ENCODE measurements at regions not wholly inside any gene's neighbourhood (a gene's known extent, or its start where the extent isn't known, plus 50 kb on each side); places are given as distances from the start of the nearest gene placed in this dataset.

GRCh38 chr1:100622966-100623762, 85.2 kb downstream of the GPR88 start:
- TF ChIP-seq, protein P1, sequence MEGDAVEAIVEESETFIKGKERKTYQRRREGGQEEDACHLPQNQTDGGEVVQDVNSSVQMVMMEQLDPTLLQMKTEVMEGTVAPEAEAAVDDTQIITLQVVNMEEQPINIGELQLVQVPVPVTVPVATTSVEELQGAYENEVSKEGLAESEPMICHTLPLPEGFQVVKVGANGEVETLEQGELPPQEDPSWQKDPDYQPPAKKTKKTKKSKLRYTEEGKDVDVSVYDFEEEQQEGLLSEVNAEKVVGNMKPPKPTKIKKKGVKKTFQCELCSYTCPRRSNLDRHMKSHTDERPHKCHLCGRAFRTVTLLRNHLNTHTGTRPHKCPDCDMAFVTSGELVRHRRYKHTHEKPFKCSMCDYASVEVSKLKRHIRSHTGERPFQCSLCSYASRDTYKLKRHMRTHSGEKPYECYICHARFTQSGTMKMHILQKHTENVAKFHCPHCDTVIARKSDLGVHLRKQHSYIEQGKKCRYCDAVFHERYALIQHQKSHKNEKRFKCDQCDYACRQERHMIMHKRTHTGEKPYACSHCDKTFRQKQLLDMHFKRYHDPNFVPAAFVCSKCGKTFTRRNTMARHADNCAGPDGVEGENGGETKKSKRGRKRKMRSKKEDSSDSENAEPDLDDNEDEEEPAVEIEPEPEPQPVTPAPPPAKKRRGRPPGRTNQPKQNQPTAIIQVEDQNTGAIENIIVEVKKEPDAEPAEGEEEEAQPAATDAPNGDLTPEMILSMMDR (IDR thresholded peaks at IDR 0.05) = no peak
- TF ChIP-seq ZFX (IDR thresholded peaks at IDR 0.05; ENCODE audit: borderline replicate concordance) = no peak
